Common myeloid progenitor, CD34-positive (primary cell): ENCODE measurements at regions not wholly inside any gene's neighbourhood (a gene's known extent, or its start where the extent isn't known, plus 50 kb on each side); places are given as distances from the start of the nearest gene placed in this dataset.

ENCODE experiments used
- CTCF ChIA-PET: fragments of 350-600 bp; sonication (Branson Sonifier 250); formaldehyde crosslinking; loops from one replicate; lab custom pipeline; 2021; ENCODE audit warnings: antibody characterized with exemption; lab: Charles Lee
- POLR2A ChIA-PET: fragments of 350-600 bp; sonication (Branson Sonifier 250); formaldehyde crosslinking; loops from one replicate; lab custom pipeline; 2021; ENCODE audit warnings: antibody characterized with exemption; lab: Charles Lee
- DNase-seq, 3 donors: peaks; one replicate each; pipeline versions ENCODE4 v3.0.0 to v3.0.0-alpha.2; 2013
- H3K27ac ChIP-seq, 2 experiments: 1 replicate in 1 of 2; 2 replicates in 1 of 2; pipeline ENCODE4 v1.7.0; 2013; ENCODE audit warnings: inconsistent platforms in 2 of 2, low read length in 2 of 2, mild to moderate bottlenecking in 2 of 2, low read depth in 1 of 2, moderate library complexity in 1 of 2; ENCODE audit not compliant: severe bottlenecking in 2 of 2, insufficient read depth in 1 of 2, poor library complexity in 1 of 2
- H3K27me3 ChIP-seq, 5 experiments: replicated peaks in 2 of 5; 1 replicate in 3 of 5; 2 replicates in 2 of 5; pipeline versions ENCODE4 v1.6.1 to v1.7.0; 2013; ENCODE audit warnings: low read length in 4 of 5, mild to moderate bottlenecking in 2 of 5, moderate library complexity in 2 of 5, inconsistent platforms in 1 of 5; ENCODE audit not compliant: insufficient read depth in 5 of 5, control insufficient read depth in 4 of 5
- H3K36me3 ChIP-seq, 4 experiments: 1 replicate in 2 of 4; 2 replicates in 2 of 4; pipeline versions ENCODE4 v1.6.1 to v1.7.0; 2013; ENCODE audit warnings: low read length in 3 of 4, control low read depth in 1 of 4, mild to moderate bottlenecking in 1 of 4; ENCODE audit not compliant: control insufficient read depth in 4 of 4, insufficient read depth in 4 of 4
- H3K4me1 ChIP-seq, 4 experiments: 1 replicate in 3 of 4; 2 replicates in 1 of 4; pipeline versions ENCODE4 v1.6.1 to v1.7.1; 2013; ENCODE audit warnings: low read length in 3 of 4, mild to moderate bottlenecking in 3 of 4, control low read depth in 1 of 4, inconsistent platforms in 1 of 4, moderate library complexity in 1 of 4; ENCODE audit not compliant: control insufficient read depth in 4 of 4, insufficient read depth in 4 of 4; ENCODE audit errors: control extremely low read depth in 1 of 4
- H3K4me3 ChIP-seq, 7 experiments: 1 replicate in 4 of 7; 2 replicates in 3 of 7; pipeline versions ENCODE4 v1.5.1 to v1.7.0; 2013; ENCODE audit warnings: mild to moderate bottlenecking in 7 of 7, low read length in 6 of 7, moderate library complexity in 6 of 7, inconsistent platforms in 2 of 7, low read depth in 2 of 7, control low read depth in 1 of 7; ENCODE audit not compliant: insufficient read depth in 4 of 7, control insufficient read depth in 1 of 7; ENCODE audit errors: extremely low read depth in 1 of 7
- H3K9me3 ChIP-seq, 5 experiments: 1 replicate in 4 of 5; 2 replicates in 1 of 5; pipeline versions ENCODE4 v1.6.1 to v1.7.1; 2013; ENCODE audit warnings: low read length in 4 of 5, mild to moderate bottlenecking in 2 of 5, inconsistent platforms in 1 of 5, low read depth in 1 of 5, moderate library complexity in 1 of 5; ENCODE audit not compliant: control insufficient read depth in 4 of 5, insufficient read depth in 2 of 5; ENCODE audit errors: control extremely low read depth in 1 of 5
- WGBS: methylation state at CpG from one replicate; pipeline ENCODE4 v1.1.5; 2013; ENCODE audit not compliant: insufficient coverage; 5-methylcytosine and 5-hydroxymethylcytosine counted together

- no peak overlapping the region for H3K27ac ChIP-seq
- no peak for DNase-seq
- H3K4me3 ChIP-seq, result no peak overlapping the region
- ChIA-PET POLR2A (no interaction called here), CTCF (no interaction called here)
- H3K4me1 ChIP-seq, result no peaks in the 10 kb centered on the region
- no peaks in the 10 kb centered on the region for H3K36me3 ChIP-seq
- H3K27me3 ChIP-seq, result no peaks in the 10 kb centered on the region
- 93% methylated on average over 10 of the region's 11 CpGs for WGBS
- no peaks in the 10 kb centered on the region for H3K9me3 ChIP-seq
Observed at GRCh38 chr2:82507657-82508056, 1951.4 kb downstream of the SUCLG1 start.

- WGBS, result 96% methylated on average over 3 of the region's 4 CpGs
- no peak for DNase-seq
- Histone ChIP-seq H3K27me3 (no peaks in the 10 kb centered on the region), H3K27ac (no peak overlapping the region), H3K36me3 (no peaks in the 10 kb centered on the region), H3K4me1 (no peaks in the 10 kb centered on the region), H3K9me3 (peaks cover 0 to 7% (median 0%) of the 10 kb centered on the region in 5 experiments), H3K4me3 (no peak overlapping the region)
- ChIA-PET CTCF (no interaction called here), POLR2A (no interaction called here)
Observed at GRCh38 chr2:82501217-82501616, 1957.9 kb downstream of the SUCLG1 start.

- Histone ChIP-seq H3K4me3 (no peak overlapping the region), H3K27me3 (no peaks in the 10 kb centered on the region), H3K36me3 (no peaks in the 10 kb centered on the region), H3K9me3 (peaks cover 0 to 7% (median 0%) of the 10 kb centered on the region in 5 experiments), H3K4me1 (no peaks in the 10 kb centered on the region), H3K27ac (no peak overlapping the region)
- WGBS, result 100% methylated on average over 5 of the region's 6 CpGs
- ChIA-PET POLR2A (no interaction called here), CTCF (no interaction called here)
- no peak for DNase-seq
Observed at GRCh38 chr2:82498777-82499443, 1960.2 kb downstream of the SUCLG1 start.

GRCh38 chr2:82494739-82495138, 1964.3 kb downstream of the SUCLG1 start:
- no CpG with 5 or more reads among the region's 5 CpGs for WGBS
- Histone ChIP-seq H3K4me3 (no peak overlapping the region), H3K4me1 (no peaks in the 10 kb centered on the region), H3K9me3 (peaks cover 0 to 4% (median 0%) of the 10 kb centered on the region in 5 experiments), H3K27me3 (no peaks in the 10 kb centered on the region), H3K27ac (no peak overlapping the region), H3K36me3 (no peaks in the 10 kb centered on the region)
- DNase-seq, result no peak
- POLR2A ChIA-PET, result no interaction called here
- CTCF ChIA-PET, result no interaction called here

GRCh38 chr2:82491591-82491990, 1967.5 kb downstream of the SUCLG1 start:
- H3K4me1 ChIP-seq, result no peaks in the 10 kb centered on the region
- CTCF ChIA-PET, result no interaction called here
- no peaks in the 10 kb centered on the region for H3K27me3 ChIP-seq
- no peak overlapping the region for H3K27ac ChIP-seq
- H3K36me3 ChIP-seq, result no peaks in the 10 kb centered on the region
- no peak overlapping the region for H3K4me3 ChIP-seq
- POLR2A ChIA-PET, result no interaction called here
- no peak for DNase-seq
- peaks cover 0 to 4% (median 0%) of the 10 kb centered on the region in 5 experiments for H3K9me3 ChIP-seq
- WGBS, result no CpG with 5 or more reads among the region's 1 CpG

DNA sequence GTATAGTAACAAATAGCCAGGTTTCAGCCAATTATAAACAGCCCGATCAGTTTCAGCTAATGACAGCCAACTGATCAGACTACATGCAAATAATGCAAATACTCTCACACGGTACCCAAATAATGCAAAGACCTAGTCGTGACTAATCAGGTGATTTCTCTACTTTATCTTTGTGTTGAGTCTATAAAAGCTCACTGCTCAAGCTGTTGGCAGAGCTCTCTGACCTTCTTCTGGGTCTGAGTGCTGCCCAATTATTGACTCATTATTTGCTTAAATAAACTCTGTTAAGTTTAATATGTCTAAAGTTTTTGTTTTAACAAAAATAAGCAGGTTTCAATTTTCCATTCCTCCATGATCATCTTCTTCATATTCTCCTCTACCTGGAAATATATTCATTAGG, 1971.7 kb downstream of the SUCLG1 start:
- H3K36me3 ChIP-seq, result no peaks in the 10 kb centered on the region
- POLR2A ChIA-PET, result interaction anchor here (0.5 kb wide), 1 partner anchor 163 kb away, joined by 3 read pairs; no protein-coding TSS in a partner anchor
- CTCF ChIA-PET, result no interaction called here
- H3K27me3 ChIP-seq, result no peaks in the 10 kb centered on the region
- 80% methylated on average over 2 of the region's 3 CpGs for WGBS
- H3K4me3 ChIP-seq, result no peak overlapping the region
- no peak overlapping the region for H3K27ac ChIP-seq
- no peak for DNase-seq
- H3K9me3 ChIP-seq, result peaks cover 0 to 4% (median 0%) of the 10 kb centered on the region in 5 experiments
- H3K4me1 ChIP-seq, result no peaks in the 10 kb centered on the region

GRCh38 chr2:82485701-82486100, 1973.4 kb downstream of the SUCLG1 start:
- Histone ChIP-seq H3K27me3 (no peaks in the 10 kb centered on the region), H3K4me3 (no peak overlapping the region), H3K4me1 (no peaks in the 10 kb centered on the region), H3K9me3 (peaks cover 0 to 3% (median 0%) of the 10 kb centered on the region in 5 experiments), H3K36me3 (no peaks in the 10 kb centered on the region), H3K27ac (no peak overlapping the region)
- DNase-seq, result no peak
- WGBS, result no CpG with 5 or more reads among the region's 2 CpGs
- ChIA-PET CTCF (no interaction called here), POLR2A (no interaction called here)
